ENCODE measurements at regions not wholly inside any gene's neighbourhood (a gene's known extent, or its start where the extent isn't known, plus 50 kb on each side); places are given as distances from the start of the nearest gene placed in this dataset.

DNA sequence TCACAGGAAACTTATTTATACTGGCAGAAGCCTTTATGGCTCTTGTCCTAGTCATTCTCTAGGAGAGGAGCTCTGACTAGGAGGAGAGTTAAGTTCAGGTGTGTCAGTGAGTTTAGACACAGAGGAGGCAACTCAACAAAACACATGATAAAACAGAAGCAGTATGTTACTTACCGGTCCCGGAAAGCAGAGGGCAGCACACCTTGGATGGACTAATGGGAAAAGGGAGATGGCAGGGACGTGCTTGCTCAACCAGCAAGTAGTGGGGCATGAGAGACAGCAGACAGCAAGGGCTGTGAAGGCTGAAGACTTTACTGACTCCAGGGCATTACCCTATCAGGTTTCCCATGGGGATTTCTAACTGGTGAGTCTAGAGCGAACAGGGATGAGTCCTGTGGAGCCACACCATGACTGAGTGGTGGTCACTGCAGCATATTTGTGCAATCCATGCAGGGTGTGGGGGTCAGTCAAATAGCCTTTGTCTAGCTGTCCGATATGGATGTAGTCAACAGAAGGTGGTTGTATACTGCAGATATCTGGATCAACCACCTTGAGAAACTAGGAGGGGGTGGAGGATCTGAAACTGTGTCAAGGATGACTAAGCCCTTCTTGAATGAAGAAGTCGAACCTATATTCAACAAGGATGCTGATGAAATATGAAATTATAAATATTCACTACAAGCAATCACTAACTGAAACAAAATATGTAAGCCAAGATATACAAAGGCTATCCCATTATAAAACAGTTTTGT lies 596.3 kb upstream of the CHRM3 start:
- Histone ChIP-seq H3K9me3 (ENCODE audit: low read length) (no peaks in the 10 kb centered on the region), H3K36me3 (ENCODE audit: insufficient read depth, low read length) (no peaks in the 10 kb centered on the region), H3K27ac (ENCODE audit: low read depth, low read length) (no peak overlapping the region), H3K27me3 (ENCODE audit: control insufficient read depth in 1 of 2, insufficient read depth in 2 of 2, low read length in 2 of 2) (no peaks in the 10 kb centered on the region), H3K4me3 (ENCODE audit: low read depth in 1 of 2, low read length in 2 of 2) (no peak overlapping the region), H3K9ac (ENCODE audit: low read length) (no peak overlapping the region), H3K4me1 (ENCODE audit: insufficient read depth, low read length) (no peaks in the 10 kb centered on the region)

DNA sequence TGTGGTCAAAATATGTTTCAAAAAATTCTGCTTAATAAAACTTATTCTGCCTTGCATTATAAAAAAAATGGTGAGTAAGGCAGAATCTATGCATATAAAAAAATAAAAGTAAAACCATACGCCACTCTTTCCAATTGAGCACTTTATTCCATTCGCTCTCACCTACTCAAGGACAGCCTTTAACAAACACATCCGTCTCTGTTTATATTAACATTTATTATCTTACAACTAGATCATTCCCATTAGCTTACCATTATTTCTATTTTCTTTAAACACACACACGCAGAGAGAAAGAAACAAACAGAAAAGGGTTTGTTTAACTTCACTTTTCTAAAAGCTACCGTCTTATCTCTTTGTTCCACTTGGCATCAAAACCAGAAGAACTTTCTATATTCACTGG lies 598.9 kb upstream of the CHRM3 start:
- Histone ChIP-seq H3K4me1 (ENCODE audit: insufficient read depth, low read length) (no peaks in the 10 kb centered on the region), H3K9me3 (ENCODE audit: low read length) (no peaks in the 10 kb centered on the region), H3K36me3 (ENCODE audit: insufficient read depth, low read length) (no peaks in the 10 kb centered on the region), H3K27ac (ENCODE audit: low read depth, low read length) (no peak overlapping the region), H3K27me3 (ENCODE audit: control insufficient read depth in 1 of 2, insufficient read depth in 2 of 2, low read length in 2 of 2) (no peaks in the 10 kb centered on the region), H3K4me3 (ENCODE audit: low read depth in 1 of 2, low read length in 2 of 2) (no peak overlapping the region), H3K9ac (ENCODE audit: low read length) (no peak overlapping the region)

DNA sequence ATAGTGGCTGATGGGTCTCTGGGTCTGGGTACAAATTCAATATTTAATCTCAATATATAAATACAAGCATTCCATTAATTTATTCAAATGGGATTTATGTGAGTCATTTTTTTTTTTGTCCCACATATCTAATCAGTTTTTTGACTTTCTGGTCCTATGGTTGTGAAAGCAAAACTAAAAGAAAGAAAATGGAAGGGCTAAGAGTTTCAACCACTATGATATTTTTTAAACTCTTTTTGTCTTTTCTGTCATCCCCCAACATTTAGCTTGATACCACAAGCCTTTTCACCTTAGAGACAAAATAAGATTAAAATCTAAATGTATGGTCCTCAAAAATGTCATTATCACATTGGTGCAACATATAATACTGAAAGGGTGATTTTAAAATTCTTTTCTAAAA lies 602.7 kb upstream of the CHRM3 start:
- no peak overlapping the region for H3K9ac ChIP-seq (ENCODE audit: low read length)

DNA sequence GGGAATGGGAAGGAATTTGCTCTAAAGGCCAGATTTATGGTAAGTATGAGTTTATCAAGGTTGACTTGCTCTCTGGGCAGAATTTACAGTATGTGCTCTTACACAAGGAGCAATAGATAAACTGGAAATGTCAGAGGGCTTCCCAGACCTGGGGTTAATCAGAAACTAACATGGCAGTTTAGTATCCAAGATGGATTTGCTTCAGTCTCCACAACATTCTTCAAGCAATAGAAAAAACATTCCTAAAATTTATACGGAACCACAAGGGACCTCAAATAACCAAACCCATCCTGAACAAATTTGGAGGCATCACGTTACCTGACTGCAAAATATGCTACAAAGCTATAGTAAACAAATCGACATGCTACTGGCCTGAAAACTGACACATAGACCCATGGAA lies 606.7 kb upstream of the CHRM3 start:
- no peaks in the 10 kb centered on the region for H3K36me3 ChIP-seq (ENCODE audit: insufficient read depth, low read length)
- H3K9ac ChIP-seq (ENCODE audit: low read length) = no peak overlapping the region
- no peaks in the 10 kb centered on the region for H3K4me1 ChIP-seq (ENCODE audit: insufficient read depth, low read length)
- no peaks in the 10 kb centered on the region for H3K9me3 ChIP-seq (ENCODE audit: low read length)
- no peaks in the 10 kb centered on the region for H3K27me3 ChIP-seq (ENCODE audit: control insufficient read depth in 1 of 2, insufficient read depth in 2 of 2, low read length in 2 of 2)
- no peak overlapping the region for H3K27ac ChIP-seq (ENCODE audit: low read depth, low read length)
- H3K4me3 ChIP-seq (ENCODE audit: low read depth in 1 of 2, low read length in 2 of 2) = no peak overlapping the region

More for the DNA sequence above, 602.7 kb upstream of the CHRM3 start:
- no peaks in the 10 kb centered on the region for H3K36me3 ChIP-seq (ENCODE audit: insufficient read depth, low read length)
- no peaks in the 10 kb centered on the region for H3K9me3 ChIP-seq (ENCODE audit: low read length)
- no peaks in the 10 kb centered on the region for H3K4me1 ChIP-seq (ENCODE audit: insufficient read depth, low read length)
- no peak overlapping the region for H3K4me3 ChIP-seq (ENCODE audit: low read depth in 1 of 2, low read length in 2 of 2)
- H3K27me3 ChIP-seq (ENCODE audit: control insufficient read depth in 1 of 2, insufficient read depth in 2 of 2, low read length in 2 of 2) = no peaks in the 10 kb centered on the region
- no peak overlapping the region for H3K27ac ChIP-seq (ENCODE audit: low read depth, low read length)

DNA sequence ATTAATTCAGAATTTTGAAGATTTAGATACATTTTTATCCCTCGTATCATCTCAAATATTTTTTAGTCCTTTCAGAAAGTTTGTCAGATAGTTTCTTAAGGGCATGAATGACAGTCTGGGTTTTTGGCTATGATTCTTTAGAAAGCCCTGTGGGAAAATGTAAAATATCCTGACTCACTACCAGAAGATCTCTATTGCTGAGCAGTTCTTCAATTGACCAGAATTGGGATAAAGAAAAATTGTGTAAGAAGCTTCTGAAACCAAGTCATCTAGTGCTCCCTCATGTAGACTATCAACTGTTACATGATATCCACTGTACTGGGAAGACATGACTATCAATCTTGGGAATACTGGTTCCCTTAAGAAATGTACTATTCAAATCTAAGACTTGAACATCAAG lies 608.3 kb upstream of the CHRM3 start:
- Histone ChIP-seq H3K27me3 (ENCODE audit: control insufficient read depth in 1 of 2, insufficient read depth in 2 of 2, low read length in 2 of 2) (no peaks in the 10 kb centered on the region), H3K9me3 (ENCODE audit: low read length) (no peaks in the 10 kb centered on the region), H3K36me3 (ENCODE audit: insufficient read depth, low read length) (no peaks in the 10 kb centered on the region), H3K4me1 (ENCODE audit: insufficient read depth, low read length) (no peaks in the 10 kb centered on the region), H3K9ac (ENCODE audit: low read length) (no peak overlapping the region), H3K4me3 (ENCODE audit: low read depth in 1 of 2, low read length in 2 of 2) (no peak overlapping the region), H3K27ac (ENCODE audit: low read depth, low read length) (no peak overlapping the region)

DNA sequence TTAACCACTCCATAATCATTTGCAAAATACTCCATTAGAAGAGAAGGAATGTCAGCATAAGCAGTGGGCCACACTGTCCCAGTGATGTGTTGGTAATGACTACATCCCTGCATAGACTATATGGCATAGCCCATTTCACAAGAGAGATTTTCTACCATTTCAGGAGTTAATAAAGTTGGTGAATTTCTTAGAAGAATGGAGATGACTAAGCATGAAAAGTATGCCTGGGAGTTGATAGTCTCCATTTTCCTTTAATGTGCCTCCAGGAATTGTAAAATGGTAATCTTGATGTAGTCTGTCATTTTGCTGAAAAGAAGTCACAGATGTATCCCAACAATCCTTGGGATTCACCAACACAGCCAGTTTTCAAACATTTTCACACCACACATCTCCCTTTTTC lies 608.8 kb upstream of the CHRM3 start:
- no peaks in the 10 kb centered on the region for H3K9me3 ChIP-seq (ENCODE audit: low read length)
- no peak overlapping the region for H3K9ac ChIP-seq (ENCODE audit: low read length)
- H3K4me3 ChIP-seq (ENCODE audit: low read depth in 1 of 2, low read length in 2 of 2) = no peak overlapping the region
- no peak overlapping the region for H3K27ac ChIP-seq (ENCODE audit: low read depth, low read length)
- no peaks in the 10 kb centered on the region for H3K4me1 ChIP-seq (ENCODE audit: insufficient read depth, low read length)
- no peaks in the 10 kb centered on the region for H3K27me3 ChIP-seq (ENCODE audit: control insufficient read depth in 1 of 2, insufficient read depth in 2 of 2, low read length in 2 of 2)
- H3K36me3 ChIP-seq (ENCODE audit: insufficient read depth, low read length) = no peaks in the 10 kb centered on the region

DNA sequence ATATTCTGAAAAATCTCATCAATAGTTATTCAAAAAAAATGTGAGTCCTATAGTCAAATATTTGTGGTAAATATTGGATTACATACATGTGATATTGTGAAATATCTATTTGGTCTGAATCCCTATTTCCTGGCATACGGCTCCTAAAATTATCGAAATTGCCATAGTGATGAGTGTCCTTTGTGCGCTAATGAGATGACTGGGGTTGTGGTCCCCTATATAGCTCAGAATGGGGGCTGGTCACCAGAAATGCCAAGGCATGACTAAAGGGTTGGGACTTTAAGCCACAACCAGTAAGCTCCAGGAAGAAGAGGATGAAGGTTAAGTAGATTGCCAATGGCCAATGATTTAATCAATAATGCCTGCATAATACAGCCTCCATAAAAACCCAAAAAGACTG lies 610.2 kb upstream of the CHRM3 start:
- Histone ChIP-seq H3K9me3 (ENCODE audit: low read length) (no peaks in the 10 kb centered on the region), H3K27ac (ENCODE audit: low read depth, low read length) (no peak overlapping the region), H3K27me3 (ENCODE audit: control insufficient read depth in 1 of 2, insufficient read depth in 2 of 2, low read length in 2 of 2) (no peaks in the 10 kb centered on the region), H3K4me1 (ENCODE audit: insufficient read depth, low read length) (no peaks in the 10 kb centered on the region), H3K36me3 (ENCODE audit: insufficient read depth, low read length) (no peaks in the 10 kb centered on the region), H3K9ac (ENCODE audit: low read length) (no peak overlapping the region), H3K4me3 (ENCODE audit: low read depth in 1 of 2, low read length in 2 of 2) (no peak overlapping the region)

DNA sequence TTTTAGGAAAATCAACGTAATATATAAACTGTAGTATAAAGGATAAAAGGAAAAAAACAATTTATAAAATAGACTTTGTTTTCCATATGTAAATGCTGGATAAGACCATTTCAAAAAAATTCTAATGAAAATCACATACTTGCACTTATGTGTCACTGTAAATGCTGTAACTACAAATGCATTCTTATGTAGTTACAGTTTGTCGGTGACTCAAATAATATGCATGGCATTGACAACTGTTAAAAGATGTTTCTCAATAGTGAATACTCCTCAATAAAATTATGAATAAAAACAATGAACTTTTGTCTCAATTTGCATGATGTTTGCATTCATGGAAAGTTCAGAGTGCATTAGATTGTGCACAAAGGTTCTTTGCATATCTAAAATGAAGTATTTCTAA lies 614.0 kb upstream of the CHRM3 start:
- H3K9me3 ChIP-seq (ENCODE audit: low read length) = no peaks in the 10 kb centered on the region
- no peaks in the 10 kb centered on the region for H3K36me3 ChIP-seq (ENCODE audit: insufficient read depth, low read length)
- no peak overlapping the region for H3K9ac ChIP-seq (ENCODE audit: low read length)
- H3K4me1 ChIP-seq (ENCODE audit: insufficient read depth, low read length) = no peaks in the 10 kb centered on the region
- no peak overlapping the region for H3K4me3 ChIP-seq (ENCODE audit: low read depth in 1 of 2, low read length in 2 of 2)
- no peaks in the 10 kb centered on the region for H3K27me3 ChIP-seq (ENCODE audit: control insufficient read depth in 1 of 2, insufficient read depth in 2 of 2, low read length in 2 of 2)
- no peak overlapping the region for H3K27ac ChIP-seq (ENCODE audit: low read depth, low read length)

DNA sequence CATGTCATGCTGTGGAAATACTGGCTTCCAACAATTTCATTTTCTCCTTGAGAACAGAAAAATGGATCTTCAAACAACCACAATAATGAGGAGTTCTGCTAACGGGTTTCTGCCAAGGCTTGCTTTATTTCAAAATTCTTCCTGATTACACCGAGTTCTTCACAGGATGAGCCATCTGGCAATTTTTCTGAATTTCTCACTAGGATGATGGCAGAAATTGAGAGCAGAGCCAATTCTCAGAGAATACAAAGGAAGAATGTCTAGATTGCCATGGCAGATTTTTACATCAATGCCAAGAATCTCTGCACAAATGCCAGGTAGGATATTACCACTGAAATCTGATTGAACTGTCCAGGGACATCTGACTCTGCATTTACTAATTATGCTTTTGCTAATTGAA lies 619.0 kb upstream of the CHRM3 start:
- H3K27ac ChIP-seq (ENCODE audit: low read depth, low read length) = no peak overlapping the region
- H3K9ac ChIP-seq (ENCODE audit: low read length) = no peak overlapping the region
- H3K27me3 ChIP-seq (ENCODE audit: control insufficient read depth in 1 of 2, insufficient read depth in 2 of 2, low read length in 2 of 2) = no peaks in the 10 kb centered on the region
- peaks cover 6% of the 10 kb centered on the region for H3K9me3 ChIP-seq (ENCODE audit: low read length)
- H3K36me3 ChIP-seq (ENCODE audit: insufficient read depth, low read length) = no peaks in the 10 kb centered on the region
- H3K4me1 ChIP-seq (ENCODE audit: insufficient read depth, low read length) = no peaks in the 10 kb centered on the region
- H3K4me3 ChIP-seq (ENCODE audit: low read depth in 1 of 2, low read length in 2 of 2) = no peak overlapping the region

DNA sequence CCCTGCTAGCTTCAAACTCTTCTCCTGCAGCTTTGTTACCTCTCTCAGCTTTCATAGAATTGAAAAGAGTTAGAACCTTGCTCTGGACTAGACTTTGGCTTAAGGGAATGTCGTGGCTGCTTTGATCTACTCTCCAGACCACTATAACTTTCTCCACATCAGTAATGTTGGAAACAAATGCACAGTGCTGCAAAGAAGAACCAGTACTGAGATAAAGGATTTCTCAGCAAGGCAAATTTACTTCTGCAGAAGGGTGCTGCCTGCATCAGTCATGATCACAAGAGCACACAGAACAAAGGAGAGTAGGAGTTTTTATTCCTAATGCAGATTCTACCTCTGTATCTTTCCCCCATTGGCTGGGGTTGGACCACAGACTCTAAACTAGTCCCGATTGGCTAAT lies 621.6 kb upstream of the CHRM3 start:
- no peaks in the 10 kb centered on the region for H3K27me3 ChIP-seq (ENCODE audit: control insufficient read depth in 1 of 2, insufficient read depth in 2 of 2, low read length in 2 of 2)
- H3K4me3 ChIP-seq (ENCODE audit: low read depth in 1 of 2, low read length in 2 of 2) = no peak overlapping the region
- no peaks in the 10 kb centered on the region for H3K4me1 ChIP-seq (ENCODE audit: insufficient read depth, low read length)
- peaks cover 6% of the 10 kb centered on the region for H3K9me3 ChIP-seq (ENCODE audit: low read length)
- no peak overlapping the region for H3K9ac ChIP-seq (ENCODE audit: low read length)
- H3K36me3 ChIP-seq (ENCODE audit: insufficient read depth, low read length) = no peaks in the 10 kb centered on the region
- no peak overlapping the region for H3K27ac ChIP-seq (ENCODE audit: low read depth, low read length)

DNA sequence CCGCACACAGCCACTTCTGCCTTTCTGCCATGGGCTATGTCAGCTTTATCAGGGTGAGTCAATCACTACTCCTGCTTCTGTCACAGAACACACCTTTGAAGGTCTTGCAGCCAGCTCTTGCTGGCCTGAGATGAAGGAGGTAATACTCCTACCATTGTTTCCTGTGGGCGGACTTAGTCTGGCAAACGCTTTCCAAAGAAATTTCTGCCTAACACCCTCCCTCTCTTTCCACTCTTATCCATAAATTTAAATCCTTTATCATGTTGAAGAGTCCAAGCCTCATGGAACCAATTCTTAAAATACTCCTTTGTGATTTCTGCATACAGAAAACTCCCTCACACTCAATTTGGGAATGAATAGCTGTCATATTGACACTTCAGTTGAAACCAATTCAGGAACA lies 633.1 kb upstream of the CHRM3 start:
- Histone ChIP-seq H3K27ac (ENCODE audit: low read depth, low read length) (no peak overlapping the region), H3K27me3 (ENCODE audit: control insufficient read depth in 1 of 2, insufficient read depth in 2 of 2, low read length in 2 of 2) (no peaks in the 10 kb centered on the region), H3K9me3 (ENCODE audit: low read length) (no peaks in the 10 kb centered on the region), H3K36me3 (ENCODE audit: insufficient read depth, low read length) (no peaks in the 10 kb centered on the region), H3K4me3 (ENCODE audit: low read depth in 1 of 2, low read length in 2 of 2) (no peak overlapping the region), H3K4me1 (ENCODE audit: insufficient read depth, low read length) (no peaks in the 10 kb centered on the region), H3K9ac (ENCODE audit: low read length) (no peak overlapping the region)

DNA sequence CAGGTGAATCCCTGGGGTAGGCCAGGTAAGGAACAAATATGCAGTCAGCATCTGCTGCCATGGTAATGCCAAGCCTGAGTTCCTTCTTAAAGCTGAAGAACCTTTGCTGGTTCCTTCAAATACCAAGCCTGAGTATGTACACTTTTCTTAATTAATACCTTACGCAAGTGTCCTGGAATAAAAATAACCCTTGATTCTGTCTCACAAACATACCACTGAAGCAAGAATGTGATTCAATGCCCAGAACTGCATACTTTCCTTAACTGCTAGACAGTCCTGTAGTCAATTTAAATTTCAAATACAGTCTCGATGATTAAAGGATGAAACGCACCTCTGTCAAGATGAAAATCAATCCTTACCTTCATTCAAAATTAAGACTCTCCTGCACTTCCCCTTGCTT lies 634.0 kb upstream of the CHRM3 start:
- H3K9ac ChIP-seq (ENCODE audit: low read length) = no peak overlapping the region
- H3K36me3 ChIP-seq (ENCODE audit: insufficient read depth, low read length) = no peaks in the 10 kb centered on the region
- H3K27me3 ChIP-seq (ENCODE audit: control insufficient read depth in 1 of 2, insufficient read depth in 2 of 2, low read length in 2 of 2) = no peaks in the 10 kb centered on the region
- no peaks in the 10 kb centered on the region for H3K4me1 ChIP-seq (ENCODE audit: insufficient read depth, low read length)
- no peak overlapping the region for H3K27ac ChIP-seq (ENCODE audit: low read depth, low read length)
- H3K4me3 ChIP-seq (ENCODE audit: low read depth in 1 of 2, low read length in 2 of 2) = no peak overlapping the region
- H3K9me3 ChIP-seq (ENCODE audit: low read length) = no peaks in the 10 kb centered on the region
